Loucy (cell line): ENCODE measurements at regions not wholly inside any gene's neighbourhood (a gene's known extent, or its start where the extent isn't known, plus 50 kb on each side); places are given as distances from the start of the nearest gene placed in this dataset.
"Not testable (repeated sequence)": the region's sequence is repeated elsewhere in the genome, so short reads cannot be mapped to it uniquely, and the experiment has no call there.

Experiments
- H2AFZ ChIP-seq: fragments of 200-600 bp; sonication (generic); 2 replicates; pipeline ENCODE4 v1.6.0; 2016; ENCODE audit warnings: antibody characterized with exemption, mild to moderate bottlenecking, low read length, moderate library complexity
- H3F3A ChIP-seq: fragments of 200-600 bp; 2 replicates; pipeline ENCODE4 v1.6.0; 2016; ENCODE audit warnings: antibody characterized with exemption, low read depth, mild to moderate bottlenecking
- H3K27me3 ChIP-seq: fragments of 200-600 bp; sonication (generic); 2 replicates; pipeline ENCODE4 v1.6.1; 2014; ENCODE audit warnings: low read length, mild to moderate bottlenecking; ENCODE audit not compliant: insufficient read depth, poor library complexity, severe bottlenecking
- H3K36me3 ChIP-seq: fragments of 200-600 bp; sonication (generic); 2 replicates; pipeline ENCODE4 v1.6.1; 2016; ENCODE audit warnings: low read length; ENCODE audit not compliant: insufficient read depth
- H3K4me1 ChIP-seq: fragments of 200-600 bp; sonication (generic); 2 replicates; pipeline ENCODE4 v1.5.1; 2014; ENCODE audit warnings: low read length, mild to moderate bottlenecking; ENCODE audit not compliant: insufficient read depth, poor library complexity, severe bottlenecking
- H3K4me2 ChIP-seq: fragments of 200-600 bp; sonication (generic); 2 replicates; pipeline ENCODE4 v1.6.0; 2014; ENCODE audit warnings: antibody characterized with exemption, low read length, low read depth, mild to moderate bottlenecking; ENCODE audit not compliant: poor library complexity, severe bottlenecking
- H3K4me3 ChIP-seq: fragments of 200-600 bp; sonication (generic); 2 replicates; pipeline ENCODE4 v1.5.1; 2014; ENCODE audit warnings: low read length, mild to moderate bottlenecking, mixed read lengths; ENCODE audit not compliant: poor library complexity, severe bottlenecking
- H3K79me2 ChIP-seq: fragments of 200-600 bp; sonication (generic); 2 replicates; pipeline ENCODE4 v1.6.1; 2014; ENCODE audit warnings: low read length; ENCODE audit not compliant: insufficient read depth
- H3K9ac ChIP-seq: fragments of 200-600 bp; sonication (generic); 2 replicates; pipeline ENCODE4 v1.6.0; 2014; ENCODE audit warnings: mild to moderate bottlenecking, low read depth, low read length, moderate library complexity; ENCODE audit not compliant: poor library complexity, severe bottlenecking
- H3K9me2 ChIP-seq: fragments of 200-600 bp; sonication (generic); replicated peaks from 2 replicates; pipeline ENCODE4 v1.6.1; 2016; ENCODE audit warnings: low read depth, low read length, mixed read lengths
- H3K9me3 ChIP-seq: fragments of 200-600 bp; sonication (generic); 2 replicates; pipeline ENCODE4 v1.6.1; 2014; ENCODE audit warnings: mild to moderate bottlenecking, antibody characterized with exemption, low read length, low read depth; ENCODE audit not compliant: insufficient read depth
- H4K20me1 ChIP-seq: fragments of 200-600 bp; sonication (generic); 2 replicates; pipeline ENCODE4 v1.6.0; 2014; ENCODE audit warnings: antibody characterized with exemption, low read length, mild to moderate bottlenecking; ENCODE audit not compliant: insufficient read depth, poor library complexity, severe bottlenecking
- CTCF ChIP-seq: fragments of 200-600 bp; sonication (generic); conservative IDR thresholded peaks from 2 replicates; pipeline ENCODE4 v1.5.1; 2014; ENCODE audit warnings: mild to moderate bottlenecking, antibody characterized with exemption, low read length
- EZH2phosphoT487 ChIP-seq: fragments of 200-600 bp; IDR thresholded peaks from 2 replicates; pipeline ENCODE4 v1.6.1; 2018; ENCODE audit warnings: antibody characterized with exemption, mild to moderate bottlenecking, moderate library complexity, borderline replicate concordance

GRCh38 chr11:42812361-42812760 is 499.4 kb upstream of the API5 start:
- H3K36me3 ChIP-seq: no peaks in the 10 kb centered on the region
- H3K79me2 ChIP-seq: no peaks in the 10 kb centered on the region
- no peak overlapping the region for H3K9ac ChIP-seq
- no peaks in the 10 kb centered on the region for H3F3A ChIP-seq
- no peaks in the 10 kb centered on the region for H3K9me3 ChIP-seq
- no peaks in the 10 kb centered on the region for H3K9me2 ChIP-seq
- no peaks in the 10 kb centered on the region for H3K27me3 ChIP-seq
- no peak overlapping the region for H3K4me3 ChIP-seq
- H2AFZ ChIP-seq: no peak overlapping the region
- TF ChIP-seq CTCF (no peak), EZH2phosphoT487 (no peak)
- no peak overlapping the region for H3K4me2 ChIP-seq
- no peaks in the 10 kb centered on the region for H3K4me1 ChIP-seq
- H4K20me1 ChIP-seq: no peaks in the 10 kb centered on the region

GRCh38 chr11:42812960-42813359 is 498.8 kb upstream of the API5 start:
- Histone ChIP-seq H3K36me3 (no peaks in the 10 kb centered on the region), H3K9ac (no peak overlapping the region), H3K79me2 (no peaks in the 10 kb centered on the region), H2AFZ (no peak overlapping the region), H3K4me2 (no peak overlapping the region), H3F3A (no peaks in the 10 kb centered on the region), H3K27me3 (no peaks in the 10 kb centered on the region), H3K9me2 (no peaks in the 10 kb centered on the region), H4K20me1 (no peaks in the 10 kb centered on the region), H3K9me3 (no peaks in the 10 kb centered on the region), H3K4me3 (no peak overlapping the region), H3K4me1 (no peaks in the 10 kb centered on the region)
- no peak for TF ChIP-seq EZH2phosphoT487

GRCh38 chr11:42816471-42816870 is 495.3 kb upstream of the API5 start:
- H3F3A ChIP-seq: no peaks in the 10 kb centered on the region
- no peaks in the 10 kb centered on the region for H3K9me2 ChIP-seq
- H3K4me3 ChIP-seq: no peak overlapping the region
- H3K4me2 ChIP-seq: no peak overlapping the region
- no peaks in the 10 kb centered on the region for H3K27me3 ChIP-seq
- H3K9ac ChIP-seq: no peak overlapping the region
- no peaks in the 10 kb centered on the region for H3K4me1 ChIP-seq
- H3K36me3 ChIP-seq: no peaks in the 10 kb centered on the region
- TF ChIP-seq EZH2phosphoT487 (no peak), CTCF (no peak)
- no peaks in the 10 kb centered on the region for H4K20me1 ChIP-seq
- H3K9me3 ChIP-seq: no peaks in the 10 kb centered on the region
- H2AFZ ChIP-seq: no peak overlapping the region
- no peaks in the 10 kb centered on the region for H3K79me2 ChIP-seq

GRCh38 chr11:42819126-42819525 is 492.7 kb upstream of the API5 start:
- Histone ChIP-seq H3K9ac (no peak overlapping the region), H3K27me3 (no peaks in the 10 kb centered on the region), H3K36me3 (no peaks in the 10 kb centered on the region), H3K4me2 (no peak overlapping the region), H4K20me1 (no peaks in the 10 kb centered on the region), H3K4me1 (no peaks in the 10 kb centered on the region), H3K4me3 (no peak overlapping the region), H2AFZ (no peak overlapping the region), H3K79me2 (no peaks in the 10 kb centered on the region), H3K9me3 (no peaks in the 10 kb centered on the region), H3K9me2 (no peaks in the 10 kb centered on the region), H3F3A (no peaks in the 10 kb centered on the region)
- no peak for TF ChIP-seq CTCF
- no peak for TF ChIP-seq EZH2phosphoT487

GRCh38 chr11:42822188-42822587 is 489.6 kb upstream of the API5 start:
- H3K4me1 ChIP-seq, H3K4me2 ChIP-seq, H3K4me3 ChIP-seq, H3K36me3 ChIP-seq, H3K27me3 ChIP-seq, H3K9me3 ChIP-seq, H3K79me2 ChIP-seq, H3K9me2 ChIP-seq, H2AFZ ChIP-seq, H3K9ac ChIP-seq, H4K20me1 ChIP-seq, H3F3A ChIP-seq: not testable (repeated sequence)
